Transverse colon (tissue), 4 donors: ENCODE measurements at regions not wholly inside any gene's neighbourhood (a gene's known extent, or its start where the extent isn't known, plus 50 kb on each side); places are given as distances from the start of the nearest gene placed in this dataset.

Experiments used
- DNase-seq: peaks from one replicate; pipeline ENCODE4 v3.0.0-alpha.2; 2019
- H3K27ac ChIP-seq, 4 donors: fragments of 200-600 bp; sonication (generic); 2 replicates each; pipeline ENCODE4 v1.5.1; 2016 to 2018; ENCODE audit warnings: inconsistent platforms in 4 of 4
- H3K27me3 ChIP-seq: fragments of 200-600 bp; sonication (generic); 2 replicates; pipeline ENCODE4 v1.5.1; 2017; ENCODE audit warnings: inconsistent platforms
- H3K36me3 ChIP-seq, 4 donors: fragments of 200-600 bp; sonication (generic); 2 replicates each; pipeline ENCODE4 v1.5.1; 2017 to 2019; ENCODE audit warnings: inconsistent platforms in 4 of 4
- H3K4me1 ChIP-seq, 4 donors: fragments of 200-600 bp; sonication (generic); 2 replicates each; pipeline ENCODE4 v1.5.1; 2017 to 2020; ENCODE audit warnings: inconsistent platforms in 4 of 4
- H3K4me3 ChIP-seq, 4 donors: fragments of 200-600 bp; sonication (generic); 1 replicate in 1 of 4; 2 replicates in 3 of 4; pipeline versions ENCODE4 v1.5.1 to v1.6.1; 2017 to 2019; ENCODE audit warnings: inconsistent platforms in 4 of 4
- H3K9me3 ChIP-seq, 2 donors: fragments of 200-600 bp; sonication (generic); 2 replicates each; pipeline ENCODE4 v1.5.1; 2017 to 2019; ENCODE audit warnings: inconsistent platforms in 2 of 2
- EP300 ChIP-seq: sonication (generic); formaldehyde crosslinking; IDR thresholded peaks from one replicate; pipeline ENCODE4 v1.6.1; 2017; ENCODE audit warnings: antibody characterized with exemption, low read depth
- POLR2A ChIP-seq: fragments of 450-650 bp; IDR thresholded peaks from one replicate; pipeline ENCODE4 v1.6.1; 2016; ENCODE audit warnings: antibody characterized with exemption, mild to moderate bottlenecking, moderate library complexity
- POLR2AphosphoS5 ChIP-seq, 3 donors: sonication (generic); formaldehyde crosslinking; IDR thresholded peaks; one replicate each; pipeline ENCODE4 v1.6.1; 2016; ENCODE audit warnings: antibody characterized with exemption in 3 of 3
- WGBS, 2 donors: methylation state at CpG; one replicate each; pipeline ENCODE4 v1.1.5; 2018; ENCODE audit warnings: low coverage in 1 of 2; 5-methylcytosine and 5-hydroxymethylcytosine counted together
- in situ Hi-C, 4 donors: fragments of 200-750 bp; cut with MboI; loops; one replicate each; pipeline versions ENCODE4 v1.15.0 to v1.15.1; 2017; ENCODE audit warnings: low sequenced_read_pairs in 3 of 4, low pct_ligation_motif_present in 1 of 4, low pct_unique_long_range_greater_than_20kb in 1 of 4
- intact Hi-C: fragments of 100-400 bp; cut with DNase I; formaldehyde crosslinking; loops from one replicate; pipeline ENCODE4 v1.15.1; 2023; ENCODE audit warnings: low total_unique reads
- TF ChIP-seq, protein P1 (sequence below), 5 experiments: fragments of 200-600 bp in 3 of 5; fragments of 450-650 bp in 2 of 5; sonication (generic) in 3 of 5; IDR thresholded peaks; 1 replicate in 2 of 5; 2 replicates in 3 of 5; pipeline ENCODE4 v1.5.1; 2016 to 2017; ENCODE audit warnings: antibody characterized with exemption in 5 of 5, inconsistent platforms in 3 of 5, mild to moderate bottlenecking in 2 of 5, moderate library complexity in 1 of 5

GRCh38 chrX:16290997-16291396, 123.7 kb downstream of the MAGEB17 start:
- in situ Hi-C loops = no loop called here
- no peak for DNase-seq
- H3K27ac ChIP-seq = no peak overlapping the region
- intact Hi-C loops = no loop called here
- no peak overlapping the region for H3K4me3 ChIP-seq
- no peak for TF ChIP-seq POLR2AphosphoS5 (IDR thresholded peaks at IDR 0.05)
- 83 to 89% methylated on average over 1 of the region's 1 CpG for WGBS, 2 donors
- no peaks in the 10 kb centered on the region for H3K27me3 ChIP-seq
- H3K36me3 ChIP-seq = no peaks in the 10 kb centered on the region
- no peaks in the 10 kb centered on the region for H3K4me1 ChIP-seq
- H3K9me3 ChIP-seq = no peaks in the 10 kb centered on the region

DNA sequence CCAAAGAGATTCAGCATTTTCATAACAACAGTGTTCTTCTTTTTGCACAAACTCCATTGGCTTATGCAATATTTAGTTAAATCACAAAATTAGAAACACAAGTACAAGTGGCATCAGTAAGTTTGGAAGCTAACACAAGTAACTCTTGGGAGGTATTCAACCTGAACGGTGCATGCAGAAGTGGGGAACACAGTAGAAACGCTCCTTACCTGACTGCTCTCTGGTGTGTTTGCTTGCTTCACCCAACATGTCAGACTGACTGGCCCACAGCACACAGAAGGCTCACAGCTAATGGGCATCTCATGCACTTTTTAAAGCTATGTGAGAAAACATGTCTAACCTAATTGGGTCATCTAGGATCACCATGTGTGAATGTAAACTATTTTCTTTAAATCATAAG, 133.6 kb downstream of the MAGEB17 start:
- intact Hi-C loops = no loop called here
- no peak for DNase-seq
- Histone ChIP-seq H3K36me3 (no peaks in the 10 kb centered on the region), H3K9me3 (no peaks in the 10 kb centered on the region), H3K4me3 (no peak overlapping the region), H3K4me1 (no peaks in the 10 kb centered on the region), H3K27me3 (no peaks in the 10 kb centered on the region), H3K27ac (no peak overlapping the region)
- 88% methylated on average over 2 of the region's 2 CpGs; no CpG with 5 or more reads in 1 of the 2 donors for WGBS, 2 donors
- TF ChIP-seq EP300 = no peak
- no peak for TF ChIP-seq POLR2A
- TF ChIP-seq POLR2AphosphoS5 (IDR thresholded peaks at IDR 0.05) = no peak
- TF ChIP-seq, protein P1, sequence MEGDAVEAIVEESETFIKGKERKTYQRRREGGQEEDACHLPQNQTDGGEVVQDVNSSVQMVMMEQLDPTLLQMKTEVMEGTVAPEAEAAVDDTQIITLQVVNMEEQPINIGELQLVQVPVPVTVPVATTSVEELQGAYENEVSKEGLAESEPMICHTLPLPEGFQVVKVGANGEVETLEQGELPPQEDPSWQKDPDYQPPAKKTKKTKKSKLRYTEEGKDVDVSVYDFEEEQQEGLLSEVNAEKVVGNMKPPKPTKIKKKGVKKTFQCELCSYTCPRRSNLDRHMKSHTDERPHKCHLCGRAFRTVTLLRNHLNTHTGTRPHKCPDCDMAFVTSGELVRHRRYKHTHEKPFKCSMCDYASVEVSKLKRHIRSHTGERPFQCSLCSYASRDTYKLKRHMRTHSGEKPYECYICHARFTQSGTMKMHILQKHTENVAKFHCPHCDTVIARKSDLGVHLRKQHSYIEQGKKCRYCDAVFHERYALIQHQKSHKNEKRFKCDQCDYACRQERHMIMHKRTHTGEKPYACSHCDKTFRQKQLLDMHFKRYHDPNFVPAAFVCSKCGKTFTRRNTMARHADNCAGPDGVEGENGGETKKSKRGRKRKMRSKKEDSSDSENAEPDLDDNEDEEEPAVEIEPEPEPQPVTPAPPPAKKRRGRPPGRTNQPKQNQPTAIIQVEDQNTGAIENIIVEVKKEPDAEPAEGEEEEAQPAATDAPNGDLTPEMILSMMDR (IDR thresholded peaks at IDR 0.05) = no peak
- in situ Hi-C loops = no loop called here

GRCh38 chrX:16304751-16305150, 137.5 kb downstream of the MAGEB17 start:
- Histone ChIP-seq H3K27ac (no peak overlapping the region), H3K4me3 (no peak overlapping the region), H3K4me1 (no peaks in the 10 kb centered on the region), H3K9me3 (no peaks in the 10 kb centered on the region), H3K27me3 (no peaks in the 10 kb centered on the region), H3K36me3 (no peaks in the 10 kb centered on the region)
- intact Hi-C loops = no loop called here
- no peak for TF ChIP-seq POLR2A
- no peak for TF ChIP-seq EP300
- no peak for TF ChIP-seq POLR2AphosphoS5 (IDR thresholded peaks at IDR 0.05)
- TF ChIP-seq, protein P1 (IDR thresholded peaks at IDR 0.05) = no peak
- in situ Hi-C loops = no loop called here
- WGBS, 2 donors = 88% methylated on average over 5 of the region's 5 CpGs; no CpG with 5 or more reads in 1 of the 2 donors
- DNase-seq = no peak

DNA sequence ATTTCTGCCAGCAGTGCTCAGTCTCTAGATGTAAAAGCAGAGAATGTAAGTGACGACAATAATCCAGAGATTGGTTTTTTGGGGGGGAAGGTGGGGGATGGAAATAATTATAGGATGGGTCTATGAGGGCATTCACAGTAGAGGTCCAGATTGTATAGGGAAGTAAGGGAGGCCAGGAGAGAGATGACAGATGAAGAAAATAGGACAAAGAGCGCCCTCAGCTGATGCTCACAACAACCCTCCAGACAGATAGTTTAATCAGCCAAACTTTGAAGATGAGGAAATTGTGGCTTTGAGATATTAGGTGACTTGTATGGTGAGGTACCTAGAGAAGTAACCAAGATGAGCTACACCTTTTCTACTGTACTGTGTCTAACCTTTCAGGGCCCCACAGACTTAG, 137.9 kb downstream of the MAGEB17 start:
- Histone ChIP-seq H3K27me3 (no peaks in the 10 kb centered on the region), H3K4me3 (no peak overlapping the region), H3K27ac (no peak overlapping the region), H3K9me3 (no peaks in the 10 kb centered on the region), H3K36me3 (no peaks in the 10 kb centered on the region), H3K4me1 (no peaks in the 10 kb centered on the region)
- in situ Hi-C loops = no loop called here
- no peak for DNase-seq
- 79 to 89% methylated on average over 2 of the region's 2 CpGs for WGBS, 2 donors
- intact Hi-C loops = no loop called here
- TF ChIP-seq, protein P1 (IDR thresholded peaks at IDR 0.05) = no peak
- no peak for TF ChIP-seq EP300

GRCh38 chrX:16307950-16308349, 140.7 kb downstream of the MAGEB17 start:
- 86% methylated on average over 2 of the region's 2 CpGs; no CpG with 5 or more reads in 1 of the 2 donors for WGBS, 2 donors
- H3K9me3 ChIP-seq = no peaks in the 10 kb centered on the region
- in situ Hi-C loops = no loop called here
- H3K4me1 ChIP-seq = no peaks in the 10 kb centered on the region
- no peaks in the 10 kb centered on the region for H3K36me3 ChIP-seq
- H3K4me3 ChIP-seq = no peak overlapping the region
- no peak for DNase-seq
- TF ChIP-seq POLR2AphosphoS5 (IDR thresholded peaks at IDR 0.05) = no peak
- TF ChIP-seq EP300 = no peak
- TF ChIP-seq, protein P1 (IDR thresholded peaks at IDR 0.05) = no peak
- no peak for TF ChIP-seq POLR2A
- intact Hi-C loops = no loop called here
- H3K27me3 ChIP-seq = no peaks in the 10 kb centered on the region
- no peak overlapping the region for H3K27ac ChIP-seq
